Mesenchymal stem cell (in vitro differentiated cells and primary cell): ENCODE measurements at regions not wholly inside any gene's neighbourhood (a gene's known extent, or its start where the extent isn't known, plus 50 kb on each side); places are given as distances from the start of the nearest gene placed in this dataset.
A peak's percentile ranks its signal among the peaks of the same experiment; 100 is the strongest.

Experiments
- DNase-seq: peaks from one replicate; pipeline ENCODE4 v3.0.0-alpha.2; 2013
- H2AFZ ChIP-seq: one replicate; pipeline ENCODE4 v1.6.1; 2013; ENCODE audit warnings: low read depth, mild to moderate bottlenecking, control low read depth, inconsistent platforms, low read length, moderate library complexity
- H2AK5ac ChIP-seq: 2 replicates; pipeline ENCODE4 v1.6.1; 2013; ENCODE audit warnings: low read length, moderate library complexity, mild to moderate bottlenecking, inconsistent platforms; ENCODE audit not compliant: severe bottlenecking
- H2BK120ac ChIP-seq: one replicate; pipeline ENCODE4 v1.6.1; 2013; ENCODE audit warnings: low read depth, mild to moderate bottlenecking, inconsistent platforms, low read length, moderate library complexity
- H2BK12ac ChIP-seq, 2 experiments: one replicate each; pipeline ENCODE4 v1.6.1; 2013; ENCODE audit warnings: inconsistent platforms in 2 of 2, low read length in 2 of 2, mild to moderate bottlenecking in 2 of 2, moderate library complexity in 2 of 2, control low read depth in 1 of 2
- H2BK15ac ChIP-seq: one replicate; pipeline ENCODE4 v1.6.1; 2013; ENCODE audit warnings: mild to moderate bottlenecking, low read depth, inconsistent platforms; ENCODE audit not compliant: poor library complexity, severe bottlenecking
- H2BK5ac ChIP-seq: 2 replicates; pipeline ENCODE4 v1.6.1; 2013; ENCODE audit warnings: low read depth, mild to moderate bottlenecking, low read length, control low read depth, inconsistent platforms; ENCODE audit not compliant: poor library complexity, severe bottlenecking
- H3K14ac ChIP-seq, 2 experiments: one replicate each; pipeline ENCODE4 v1.6.1; 2013; ENCODE audit warnings: inconsistent platforms in 2 of 2, low read length in 2 of 2, control low read depth in 1 of 2, mild to moderate bottlenecking in 1 of 2, moderate library complexity in 1 of 2
- H3K18ac ChIP-seq, 2 experiments: one replicate each; pipeline ENCODE4 v1.6.1; 2013; ENCODE audit warnings: inconsistent platforms in 2 of 2, low read length in 2 of 2, control low read depth in 1 of 2, low read depth in 1 of 2, mild to moderate bottlenecking in 1 of 2
- H3K23ac ChIP-seq, 2 experiments: one replicate each; pipeline ENCODE4 v1.6.1; 2013; ENCODE audit warnings: inconsistent platforms in 2 of 2, low read length in 2 of 2, mild to moderate bottlenecking in 2 of 2, moderate library complexity in 2 of 2, control low read depth in 1 of 2
- H3K27ac ChIP-seq: 2 replicates; pipeline ENCODE4 v1.5.1; 2013; ENCODE audit warnings: mild to moderate bottlenecking, moderate library complexity, low read length, control low read depth, inconsistent platforms; ENCODE audit not compliant: poor library complexity, severe bottlenecking
- H3K27me3 ChIP-seq, 2 experiments: 2 replicates each; pipeline versions ENCODE4 v1.6.1 to v1.7.0; 2013; ENCODE audit warnings: low read length in 2 of 2, mild to moderate bottlenecking in 2 of 2, moderate library complexity in 2 of 2, control low read depth in 1 of 2, inconsistent platforms in 1 of 2; ENCODE audit not compliant: control insufficient read depth in 1 of 2, insufficient read depth in 1 of 2
- H3K36me3 ChIP-seq, 2 experiments: 2 replicates each; pipeline versions ENCODE4 v1.6.1 to v1.7.0; 2013; ENCODE audit warnings: low read length in 2 of 2, control low read depth in 1 of 2, inconsistent platforms in 1 of 2, low read depth in 1 of 2, mild to moderate bottlenecking in 1 of 2; ENCODE audit not compliant: insufficient read depth in 2 of 2, control insufficient read depth in 1 of 2
- H3K4ac ChIP-seq, 2 experiments: one replicate each; pipeline ENCODE4 v1.6.1; 2013; ENCODE audit warnings: inconsistent platforms in 2 of 2, low read length in 2 of 2, mild to moderate bottlenecking in 2 of 2, moderate library complexity in 2 of 2, control low read depth in 1 of 2, low read depth in 1 of 2
- H3K4me1 ChIP-seq: 2 replicates; pipeline ENCODE4 v1.6.1; 2013; ENCODE audit warnings: low read depth, low read length, control low read depth; ENCODE audit not compliant: control insufficient read depth, insufficient read depth
- H3K4me2 ChIP-seq: 2 replicates; pipeline ENCODE4 v1.6.1; 2013; ENCODE audit warnings: low read length, mild to moderate bottlenecking, inconsistent platforms; ENCODE audit not compliant: poor library complexity, severe bottlenecking
- H3K4me3 ChIP-seq, 2 experiments: 2 replicates each; pipeline versions ENCODE4 v1.5.1 to v1.7.0; 2013; ENCODE audit warnings: low read length in 2 of 2, mild to moderate bottlenecking in 2 of 2, control low read depth in 1 of 2, low read depth in 1 of 2; ENCODE audit not compliant: insufficient read depth in 1 of 2
- H3K79me1 ChIP-seq: replicated peaks from 2 replicates; pipeline ENCODE4 v1.6.1; 2013; ENCODE audit warnings: mild to moderate bottlenecking, control low read depth, low read length, inconsistent platforms; ENCODE audit not compliant: poor library complexity, severe bottlenecking
- H3K9ac ChIP-seq: 2 replicates; pipeline ENCODE4 v1.7.0; 2013; ENCODE audit warnings: mild to moderate bottlenecking, low read length, moderate library complexity
- H3K9me3 ChIP-seq: 2 replicates; pipeline ENCODE4 v1.7.0; 2013; ENCODE audit warnings: mild to moderate bottlenecking, low read length; ENCODE audit not compliant: control insufficient read depth
- H4K8ac ChIP-seq: one replicate; pipeline ENCODE4 v1.6.1; 2013; ENCODE audit warnings: inconsistent platforms, mild to moderate bottlenecking, low read length, moderate library complexity
- H4K91ac ChIP-seq: one replicate; pipeline ENCODE4 v1.6.1; 2013; ENCODE audit warnings: mild to moderate bottlenecking, low read length, inconsistent platforms
- WGBS: methylation state at CpG from one replicate; pipeline ENCODE4 v1.1.7; 2013; ENCODE audit warnings: mixed read lengths; 5-methylcytosine and 5-hydroxymethylcytosine counted together

DNA sequence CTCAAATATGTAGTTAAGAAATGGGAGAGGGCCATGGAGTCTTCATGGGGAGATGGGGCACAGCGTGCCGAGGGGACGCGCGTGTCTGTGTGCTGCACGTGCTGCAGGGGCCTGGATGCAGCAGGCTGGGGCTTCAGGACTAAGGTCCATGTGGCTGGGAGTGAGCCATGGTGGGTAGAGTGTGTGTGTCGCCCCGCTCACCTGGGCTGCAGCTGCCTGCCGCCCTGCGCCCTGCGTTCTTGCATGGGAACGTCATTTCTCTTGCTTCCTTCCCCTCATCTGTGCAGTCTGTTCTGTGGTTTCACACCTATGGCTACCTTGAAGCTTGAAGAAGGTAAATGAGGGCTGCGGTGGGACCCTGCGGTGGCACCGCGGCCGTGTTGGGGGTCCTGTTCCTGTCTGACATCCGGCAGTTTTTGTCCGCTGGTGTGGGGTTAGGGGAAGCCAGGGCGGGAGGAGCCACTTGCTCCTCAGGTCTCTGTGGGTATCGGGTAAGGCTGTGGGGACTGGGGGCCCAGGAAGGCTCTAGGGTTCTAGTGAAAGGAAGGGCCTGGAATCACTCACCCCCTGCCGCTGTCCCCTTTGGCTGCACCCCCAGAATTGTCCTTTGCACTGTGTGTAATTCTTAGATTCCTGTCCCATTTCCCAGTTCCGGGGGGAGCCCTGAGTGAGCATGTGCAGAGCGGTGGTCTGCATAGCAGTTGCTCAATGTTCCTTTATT, 54.1 kb upstream of the HS6ST1 start:
- Histone ChIP-seq H3K23ac (no peak overlapping the region), H2BK120ac (peak overlapping the region; percentile 66), H2BK5ac (no peak overlapping the region), H3K4ac (peak overlapping the region; percentile 44 to 68), H4K91ac (peak overlapping the region; percentile 91), H2AK5ac (peak overlapping the region; percentile 56), H3K27ac (no peak overlapping the region), H3K4me1 (peaks cover 46% of the 10 kb centered on the region), H2BK12ac (peak overlapping the region; percentile 44 to 93), H2BK15ac (peak overlapping the region; percentile 83), H2AFZ (no peak overlapping the region), H3K9ac (no peak overlapping the region), H3K9me3 (no peaks in the 10 kb centered on the region), H3K18ac (peak overlapping the region; percentile 52 to 72), H3K27me3 (no peaks in the 10 kb centered on the region), H3K79me1 (no peaks in the 10 kb centered on the region), H3K4me3 (no peak overlapping the region), H3K36me3 (no peaks in the 10 kb centered on the region), H4K8ac (peak overlapping the region; percentile 53), H3K14ac (peak overlapping the region in 1 of 2 experiments; percentile 63), H3K4me2 (no peak overlapping the region)
- WGBS = 98% methylated on average over 18 of the region's 24 CpGs
- DNase-seq = no peak

DNA sequence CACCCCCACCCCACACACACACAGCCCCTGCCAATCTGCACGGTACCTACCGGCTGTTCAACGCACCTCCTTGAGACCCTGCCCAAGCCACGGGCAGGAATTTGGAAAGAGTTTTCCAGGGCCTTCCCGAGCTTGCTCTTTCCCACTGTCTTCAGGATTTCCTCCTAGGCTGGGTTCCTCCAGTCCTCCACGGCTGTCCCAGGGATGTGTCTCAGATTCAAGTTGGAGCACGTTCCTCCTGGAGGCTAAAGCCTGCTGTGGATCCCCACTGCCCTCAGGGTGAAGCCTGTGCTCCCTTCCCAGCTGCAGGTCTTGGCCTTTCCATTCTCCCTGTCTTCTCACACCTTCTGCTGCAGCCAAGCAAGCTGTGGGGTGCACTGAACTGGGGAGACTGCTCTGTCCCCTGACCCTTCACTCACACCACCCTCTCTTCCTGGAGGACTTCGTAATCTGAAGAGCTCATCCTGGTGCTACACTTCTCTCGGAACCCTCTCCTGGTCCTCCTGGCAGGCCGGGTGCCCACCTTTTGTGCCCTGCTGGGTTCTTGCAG, 54.9 kb upstream of the HS6ST1 start:
- no peak for DNase-seq
- no peaks in the 10 kb centered on the region for H3K27me3 ChIP-seq
- peak overlapping the region; percentile 82 for H4K8ac ChIP-seq
- 90% methylated on average over 9 of the region's 10 CpGs for WGBS
- peak overlapping the region; percentile 98 for H2BK15ac ChIP-seq
- H3K18ac ChIP-seq = peak overlapping the region; percentile 90 to 91
- no peaks in the 10 kb centered on the region for H3K36me3 ChIP-seq
- H4K91ac ChIP-seq = peak overlapping the region; percentile 97
- H3K9ac ChIP-seq = no peak overlapping the region
- no peak overlapping the region for H3K4me3 ChIP-seq
- peaks cover 48% of the 10 kb centered on the region for H3K4me1 ChIP-seq
- peak overlapping the region; percentile 22 for H3K27ac ChIP-seq
- H3K79me1 ChIP-seq = no peaks in the 10 kb centered on the region
- no peak overlapping the region for H2AFZ ChIP-seq
- H2BK120ac ChIP-seq = peak overlapping the region; percentile 85
- peak overlapping the region; percentile 94 to 97 for H2BK12ac ChIP-seq
- H2AK5ac ChIP-seq = peak overlapping the region; percentile 51
- H3K9me3 ChIP-seq = no peaks in the 10 kb centered on the region
- peak overlapping the region; percentile 11 for H2BK5ac ChIP-seq
- H3K14ac ChIP-seq = peak overlapping the region in 1 of 2 experiments; percentile 19
- no peak overlapping the region for H3K4me2 ChIP-seq
- H3K23ac ChIP-seq = no peak overlapping the region
- H3K4ac ChIP-seq = peak overlapping the region; percentile 92 to 97

DNA sequence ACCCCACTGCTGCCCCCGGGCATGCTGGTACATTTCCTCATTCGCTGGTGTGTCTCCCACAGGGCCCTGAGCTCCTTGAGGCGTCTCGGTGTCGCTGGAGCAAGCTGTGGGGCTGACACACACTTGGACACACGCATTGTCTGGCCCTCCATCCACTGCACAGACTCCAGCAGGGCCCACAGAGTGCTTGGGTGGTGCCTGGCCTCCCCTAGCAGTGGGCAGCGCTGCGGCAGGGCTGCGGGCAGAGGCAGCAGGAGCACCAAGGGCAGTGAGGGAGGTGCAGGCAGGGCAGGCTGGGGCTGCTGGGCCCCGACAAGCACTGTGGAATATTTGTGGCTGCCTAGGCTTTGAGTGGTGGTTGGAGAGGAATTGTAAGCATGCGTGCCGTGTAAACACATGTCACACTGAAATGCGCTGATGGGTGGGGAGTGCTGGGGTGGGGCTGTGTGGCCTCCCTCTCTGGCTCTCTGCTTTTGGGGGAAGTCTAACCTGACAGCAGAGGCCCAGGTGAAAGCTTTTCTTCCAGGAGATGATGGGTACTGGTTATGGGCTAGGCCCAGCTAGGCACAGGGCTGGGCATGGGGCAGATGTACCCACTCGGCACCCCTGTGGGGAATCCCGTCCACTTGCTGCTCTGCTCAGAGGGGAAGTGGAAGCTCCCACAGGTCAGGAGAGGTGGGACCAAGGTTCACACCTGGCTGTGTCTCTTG, 55.5 kb upstream of the HS6ST1 start:
- Histone ChIP-seq H3K9ac (no peak overlapping the region), H2BK12ac (peak overlapping the region; percentile 97 to 98), H3K79me1 (no peaks in the 10 kb centered on the region), H2AK5ac (peak overlapping the region; percentile 93), H3K9me3 (no peaks in the 10 kb centered on the region), H2BK120ac (peak overlapping the region; percentile 98), H3K4me3 (no peak overlapping the region), H3K27ac (peak overlapping the region; percentile 44), H2BK5ac (peak overlapping the region; percentile 11), H3K4me2 (no peak overlapping the region), H3K4me1 (peaks cover 50% of the 10 kb centered on the region), H3K23ac (no peak overlapping the region), H3K14ac (peak overlapping the region in 1 of 2 experiments; percentile 19), H4K8ac (peak overlapping the region; percentile 93), H3K27me3 (no peaks in the 10 kb centered on the region), H3K18ac (peak overlapping the region; percentile 94), H3K36me3 (no peaks in the 10 kb centered on the region), H3K4ac (peak overlapping the region; percentile 92 to 97), H4K91ac (peak overlapping the region; percentile 99), H2BK15ac (peak overlapping the region; percentile 98), H2AFZ (no peak overlapping the region)
- peak; percentile 90 for DNase-seq
- 29% methylated on average over 14 of the region's 15 CpGs for WGBS
